A673 (cell line): ENCODE measurements at regions not wholly inside any gene's neighbourhood (a gene's known extent, or its start where the extent isn't known, plus 50 kb on each side); places are given as distances from the start of the nearest gene placed in this dataset.

Source experiments
- BruUV-seq: library from RNA; stranded (reverse); fragments of 400-500 nt; replicated peaks from 2 replicates; lab custom pipeline; 2021; lab: Mats Ljungman, UMichigan
- CTCF ChIA-PET: fragments of 300-600 bp; sonication (Branson Sonifier 250); formaldehyde crosslinking; loops from one replicate; lab custom pipeline; 2022; ENCODE audit warnings: antibody characterized with exemption; lab: Charles Lee
- POLR2A ChIA-PET: fragments of 300-600 bp; sonication (Branson Sonifier 250); formaldehyde crosslinking; loops from one replicate; lab custom pipeline; 2022; ENCODE audit warnings: antibody characterized with exemption; ENCODE audit not compliant: low non-redundant PET; lab: Charles Lee
- DNase-seq: peaks from one replicate; pipeline ENCODE4 v3.0.0-alpha.2; 2015; ENCODE audit warnings: low spot score
- H3K27ac ChIP-seq: fragments of 200-600 bp; sonication (generic); 2 replicates; pipeline ENCODE4 v1.5.1; 2016; ENCODE audit warnings: mixed run types, low read depth, mild to moderate bottlenecking, mixed read lengths, antibody characterized with exemption, low read length; ENCODE audit not compliant: poor library complexity, severe bottlenecking
- H3K27me3 ChIP-seq: fragments of 200-600 bp; sonication (generic); replicated peaks from 2 replicates; pipeline ENCODE4 v1.6.1; 2017; ENCODE audit warnings: mixed run types, low read depth, mild to moderate bottlenecking, mixed read lengths, antibody characterized with exemption, low read length; ENCODE audit not compliant: insufficient read depth, poor library complexity
- H3K36me3 ChIP-seq: fragments of 200-600 bp; sonication (generic); 2 replicates; pipeline ENCODE4 v1.6.1; 2016; ENCODE audit warnings: mixed run types, mild to moderate bottlenecking, mixed read lengths, antibody characterized with exemption, low read length; ENCODE audit not compliant: insufficient read depth, poor library complexity, severe bottlenecking
- H3K4me1 ChIP-seq: fragments of 200-600 bp; sonication (generic); 2 replicates; pipeline ENCODE4 v1.6.1; 2017; ENCODE audit warnings: mixed run types, mild to moderate bottlenecking, mixed read lengths, antibody characterized with exemption, low read length; ENCODE audit not compliant: insufficient read depth, poor library complexity, severe bottlenecking
- H3K4me3 ChIP-seq: fragments of 200-600 bp; sonication (generic); 2 replicates; pipeline ENCODE4 v1.5.1; 2016; ENCODE audit warnings: low read depth, mixed run types, mild to moderate bottlenecking, mixed read lengths, low read length; ENCODE audit not compliant: poor library complexity, severe bottlenecking
- H3K9me3 ChIP-seq: fragments of 200-600 bp; sonication (generic); 2 replicates; pipeline ENCODE4 v1.6.1; 2016; ENCODE audit warnings: mixed run types, low read depth, mild to moderate bottlenecking, mixed read lengths, antibody characterized with exemption, low read length; ENCODE audit not compliant: poor library complexity, severe bottlenecking
- CTCF ChIP-seq: fragments of 300-800, 200-600 bp; sonication (generic); conservative IDR thresholded peaks from 2 replicates; pipeline ENCODE4 v1.5.1; 2017; ENCODE audit warnings: low read depth, mild to moderate bottlenecking, antibody characterized with exemption, low read length, moderate library complexity, mixed read lengths
- EZH2 ChIP-seq: fragments of 200-600 bp; sonication (generic); IDR thresholded peaks from 2 replicates; pipeline ENCODE4 v1.6.1; 2017; ENCODE audit warnings: borderline replicate concordance, low read depth, mild to moderate bottlenecking, mixed read lengths, antibody characterized with exemption, low read length; ENCODE audit not compliant: poor library complexity, severe bottlenecking
- intact Hi-C: fragments of 100-400 bp; cut with micrococcal nuclease; formaldehyde crosslinking; loops from one replicate; pipeline ENCODE4 v1.10.0; 2022; ENCODE audit not compliant: unreplicated experiment

GRCh38 chr17:51375771-51376170 lies 115.4 kb downstream of the UTP18 start:
- CTCF ChIA-PET = no interaction called here
- Histone ChIP-seq H3K36me3 (no peaks in the 10 kb centered on the region), H3K9me3 (no peaks in the 10 kb centered on the region), H3K27ac (no peak overlapping the region), H3K27me3 (peaks cover 14% of the 10 kb centered on the region), H3K4me3 (no peak overlapping the region), H3K4me1 (no peaks in the 10 kb centered on the region)
- TF ChIP-seq EZH2 (no peak), CTCF (no peak)
- intact Hi-C loops = no loop called here
- POLR2A ChIA-PET = no interaction called here
- DNase-seq = no peak
- BruUV-seq = no TSS peak

GRCh38 chr17:51376739-51377138 lies 116.4 kb downstream of the UTP18 start:
- TF ChIP-seq CTCF (no peak), EZH2 (no peak)
- Histone ChIP-seq H3K27me3 (peaks cover 14% of the 10 kb centered on the region), H3K4me1 (no peaks in the 10 kb centered on the region), H3K9me3 (no peaks in the 10 kb centered on the region), H3K4me3 (no peak overlapping the region), H3K27ac (no peak overlapping the region), H3K36me3 (no peaks in the 10 kb centered on the region)
- ChIA-PET CTCF (no interaction called here), POLR2A (no interaction called here)
- intact Hi-C loops = no loop called here
- DNase-seq = no peak
- BruUV-seq = no TSS peak

GRCh38 chr17:51381262-51381661 lies 120.9 kb downstream of the UTP18 start:
- BruUV-seq = no TSS peak
- ChIA-PET CTCF (interaction anchor here (1.2 kb wide), 1 partner anchor 80 kb away, joined by 3 read pairs; no protein-coding TSS in a partner anchor), POLR2A (no interaction called here)
- peaks cover 14% of the 10 kb centered on the region for H3K27me3 ChIP-seq
- no peaks in the 10 kb centered on the region for H3K36me3 ChIP-seq
- TF ChIP-seq EZH2 (no peak), CTCF (no peak)
- no peak for DNase-seq
- intact Hi-C loops = no loop called here
- no peak overlapping the region for H3K4me3 ChIP-seq
- no peak overlapping the region for H3K27ac ChIP-seq
- no peaks in the 10 kb centered on the region for H3K9me3 ChIP-seq
- no peaks in the 10 kb centered on the region for H3K4me1 ChIP-seq
